Panc1 (cell line): ENCODE measurements at regions not wholly inside any gene's neighbourhood (a gene's known extent, or its start where the extent isn't known, plus 50 kb on each side); places are given as distances from the start of the nearest gene placed in this dataset.

Experiments
- ATAC-seq: fragments of 200-7000 bp; cut with Tn5 transposase; 2 replicates; pipeline ENCODE4 v1.9.1; 2020; ENCODE audit warnings: mild to moderate bottlenecking, moderate library complexity
- BruUV-seq: library from RNA; stranded (reverse); fragments of 400-500 nt; replicated peaks from 2 replicates; lab custom pipeline; 2021; lab: Mats Ljungman, UMichigan
- CTCF ChIA-PET: fragments of 300-600 bp; sonication (Branson Sonifier 250); formaldehyde crosslinking; loops from one replicate; lab custom pipeline; 2022; ENCODE audit warnings: antibody characterized with exemption; lab: Charles Lee
- POLR2A ChIA-PET: fragments of 300-600 bp; sonication (Branson Sonifier 250); formaldehyde crosslinking; loops from one replicate; lab custom pipeline; 2022; ENCODE audit warnings: antibody characterized with exemption; lab: Charles Lee
- DNase-seq: peaks from one replicate; pipeline ENCODE4 v3.0.0-alpha.2; 2010; ENCODE audit warnings: low read depth, low spot score
- H3K27ac ChIP-seq: 2 replicates; pipeline ENCODE4 v1.5.1; 2011; ENCODE audit warnings: mild to moderate bottlenecking, low read length, inconsistent platforms
- H3K27me3 ChIP-seq: fragments of 200-500 bp; sonication (Bioruptor generic); 2 replicates; pipeline ENCODE4 v1.6.0; 2014; ENCODE audit warnings: low read length, inconsistent platforms; ENCODE audit not compliant: control insufficient read depth, insufficient read depth
- H3K36me3 ChIP-seq: fragments of 200-500 bp; sonication (Bioruptor generic); 2 replicates; pipeline ENCODE4 v1.5.1; 2014; ENCODE audit warnings: inconsistent platforms, mild to moderate bottlenecking, low read length, moderate library complexity; ENCODE audit not compliant: control insufficient read depth, insufficient read depth
- H3K4me1 ChIP-seq: 2 replicates; pipeline ENCODE4 v1.5.1; 2011; ENCODE audit warnings: inconsistent platforms, mild to moderate bottlenecking, low read length, moderate library complexity; ENCODE audit not compliant: control insufficient read depth, insufficient read depth
- H3K4me3 ChIP-seq, 2 experiments: 2 replicates each; pipeline ENCODE4 v1.5.1; 2011 to 2012; ENCODE audit warnings: low read depth in 2 of 2, low read length in 2 of 2, mild to moderate bottlenecking in 2 of 2, inconsistent platforms in 1 of 2, moderate library complexity in 1 of 2
- H3K9me3 ChIP-seq: fragments of 200-500 bp; sonication (Bioruptor generic); 2 replicates; pipeline ENCODE4 v1.5.1; 2014; ENCODE audit warnings: low read depth, mild to moderate bottlenecking, inconsistent platforms, low read length, moderate library complexity; ENCODE audit not compliant: control insufficient read depth, insufficient read depth
- POLR2AphosphoS5 ChIP-seq: IDR thresholded peaks from 2 replicates; pipeline ENCODE4 v1.6.1; 2012; ENCODE audit warnings: mild to moderate bottlenecking, low read depth, low read length, moderate library complexity
- SIN3A ChIP-seq: IDR thresholded peaks from 2 replicates; pipeline ENCODE4 v1.6.1; 2012; ENCODE audit warnings: low read depth, mild to moderate bottlenecking, low read length, moderate library complexity, borderline replicate concordance; ENCODE audit not compliant: insufficient read depth
- TCF7L2 ChIP-seq: IDR thresholded peaks from 2 replicates; pipeline ENCODE4 v1.6.1; 2011; ENCODE audit warnings: mild to moderate bottlenecking, low read depth, low read length, inconsistent platforms
- in situ Hi-C: cut with HindIII; loops from 2 replicates; pipeline ENCODE4 v1.10.0; 2016; ENCODE audit warnings: low sequenced_read_pairs, low pct_unique_long_range_greater_than_20kb
- intact Hi-C: fragments of 100-400 bp; cut with micrococcal nuclease; formaldehyde crosslinking; loops from one replicate; pipeline ENCODE4 v1.10.0; 2022; ENCODE audit not compliant: unreplicated experiment
- TF ChIP-seq, protein P1 (sequence below): fragments of 450-650 bp; IDR thresholded peaks from 2 replicates; pipeline ENCODE4 v1.5.1; 2017; ENCODE audit warnings: mild to moderate bottlenecking
- TF ChIP-seq, protein P2 (sequence below), 2 experiments: IDR thresholded peaks; 2 replicates each; pipeline ENCODE4 v1.6.1; 2011 to 2012; ENCODE audit warnings: low read depth in 2 of 2, control low read depth in 1 of 2, low read length in 1 of 2, mild to moderate bottlenecking in 1 of 2, moderate library complexity in 1 of 2; ENCODE audit not compliant: insufficient read depth in 1 of 2

DNA sequence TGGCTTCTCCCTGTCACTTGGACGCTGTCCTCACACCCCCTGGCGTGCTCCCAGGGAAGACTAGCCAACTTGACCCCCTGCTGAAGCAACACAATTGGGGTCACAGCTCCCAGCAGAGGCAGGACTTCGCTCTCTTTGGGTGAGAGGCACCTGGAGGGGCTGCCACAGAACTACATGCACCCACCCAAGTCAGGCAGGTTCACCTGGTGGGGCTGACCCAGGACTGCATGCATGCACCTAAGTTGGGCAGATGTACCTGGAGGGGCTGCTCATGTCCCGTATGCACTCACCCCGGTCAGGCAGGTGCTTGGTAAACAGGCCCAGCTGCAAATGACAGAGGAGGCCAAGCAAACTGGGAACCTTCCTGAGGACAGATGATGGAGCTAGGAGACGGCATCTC lies 154.3 kb upstream of the RPS6KA2 start:
- in situ Hi-C loops = no loop called here

DNA sequence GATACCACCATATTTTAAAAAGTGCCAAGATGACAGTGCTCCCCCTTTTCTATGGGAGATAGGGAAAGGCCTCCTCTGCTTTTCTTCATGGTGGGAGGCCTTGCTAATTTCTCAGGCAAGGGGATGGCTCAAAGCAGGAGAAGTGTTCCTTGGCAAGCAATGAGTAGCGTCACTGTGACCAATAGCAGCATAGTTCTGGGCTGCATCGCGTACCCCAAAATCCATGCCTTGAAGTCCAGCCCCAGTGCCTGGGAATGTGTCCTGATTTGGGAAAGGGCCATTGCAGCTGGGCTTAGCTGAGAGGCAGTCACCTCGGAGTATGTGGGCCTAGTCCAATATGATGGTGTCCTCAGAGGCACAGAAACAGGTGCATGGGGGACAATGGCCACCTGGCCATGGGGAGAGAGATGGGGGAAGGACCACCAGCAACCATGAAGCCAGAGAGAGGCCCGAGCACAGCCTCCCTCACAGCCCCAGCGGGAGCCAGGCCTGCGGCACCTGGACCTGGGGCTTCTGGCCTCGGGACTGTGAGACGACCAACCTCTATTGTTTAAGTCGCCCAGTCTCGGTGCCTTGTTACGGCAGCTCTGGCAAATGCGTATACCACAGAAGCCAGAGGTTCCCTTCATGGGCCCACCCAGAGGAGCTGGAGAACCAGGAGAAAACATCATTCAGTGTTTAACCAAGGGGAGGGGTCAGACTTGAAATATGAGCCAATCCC lies 153.1 kb upstream of the RPS6KA2 start:
- no peaks in the 10 kb centered on the region for H3K36me3 ChIP-seq
- in situ Hi-C loops = no loop called here
- peaks cover 9% of the 10 kb centered on the region; the same call in 1 of the 2 replicates for H3K27me3 ChIP-seq
- ATAC-seq = no peak
- TF ChIP-seq TCF7L2 = no peak
- no peak for TF ChIP-seq POLR2AphosphoS5
- TF ChIP-seq, protein P1, sequence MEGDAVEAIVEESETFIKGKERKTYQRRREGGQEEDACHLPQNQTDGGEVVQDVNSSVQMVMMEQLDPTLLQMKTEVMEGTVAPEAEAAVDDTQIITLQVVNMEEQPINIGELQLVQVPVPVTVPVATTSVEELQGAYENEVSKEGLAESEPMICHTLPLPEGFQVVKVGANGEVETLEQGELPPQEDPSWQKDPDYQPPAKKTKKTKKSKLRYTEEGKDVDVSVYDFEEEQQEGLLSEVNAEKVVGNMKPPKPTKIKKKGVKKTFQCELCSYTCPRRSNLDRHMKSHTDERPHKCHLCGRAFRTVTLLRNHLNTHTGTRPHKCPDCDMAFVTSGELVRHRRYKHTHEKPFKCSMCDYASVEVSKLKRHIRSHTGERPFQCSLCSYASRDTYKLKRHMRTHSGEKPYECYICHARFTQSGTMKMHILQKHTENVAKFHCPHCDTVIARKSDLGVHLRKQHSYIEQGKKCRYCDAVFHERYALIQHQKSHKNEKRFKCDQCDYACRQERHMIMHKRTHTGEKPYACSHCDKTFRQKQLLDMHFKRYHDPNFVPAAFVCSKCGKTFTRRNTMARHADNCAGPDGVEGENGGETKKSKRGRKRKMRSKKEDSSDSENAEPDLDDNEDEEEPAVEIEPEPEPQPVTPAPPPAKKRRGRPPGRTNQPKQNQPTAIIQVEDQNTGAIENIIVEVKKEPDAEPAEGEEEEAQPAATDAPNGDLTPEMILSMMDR = no peak
- no peak for TF ChIP-seq SIN3A
- TF ChIP-seq, protein P2, sequence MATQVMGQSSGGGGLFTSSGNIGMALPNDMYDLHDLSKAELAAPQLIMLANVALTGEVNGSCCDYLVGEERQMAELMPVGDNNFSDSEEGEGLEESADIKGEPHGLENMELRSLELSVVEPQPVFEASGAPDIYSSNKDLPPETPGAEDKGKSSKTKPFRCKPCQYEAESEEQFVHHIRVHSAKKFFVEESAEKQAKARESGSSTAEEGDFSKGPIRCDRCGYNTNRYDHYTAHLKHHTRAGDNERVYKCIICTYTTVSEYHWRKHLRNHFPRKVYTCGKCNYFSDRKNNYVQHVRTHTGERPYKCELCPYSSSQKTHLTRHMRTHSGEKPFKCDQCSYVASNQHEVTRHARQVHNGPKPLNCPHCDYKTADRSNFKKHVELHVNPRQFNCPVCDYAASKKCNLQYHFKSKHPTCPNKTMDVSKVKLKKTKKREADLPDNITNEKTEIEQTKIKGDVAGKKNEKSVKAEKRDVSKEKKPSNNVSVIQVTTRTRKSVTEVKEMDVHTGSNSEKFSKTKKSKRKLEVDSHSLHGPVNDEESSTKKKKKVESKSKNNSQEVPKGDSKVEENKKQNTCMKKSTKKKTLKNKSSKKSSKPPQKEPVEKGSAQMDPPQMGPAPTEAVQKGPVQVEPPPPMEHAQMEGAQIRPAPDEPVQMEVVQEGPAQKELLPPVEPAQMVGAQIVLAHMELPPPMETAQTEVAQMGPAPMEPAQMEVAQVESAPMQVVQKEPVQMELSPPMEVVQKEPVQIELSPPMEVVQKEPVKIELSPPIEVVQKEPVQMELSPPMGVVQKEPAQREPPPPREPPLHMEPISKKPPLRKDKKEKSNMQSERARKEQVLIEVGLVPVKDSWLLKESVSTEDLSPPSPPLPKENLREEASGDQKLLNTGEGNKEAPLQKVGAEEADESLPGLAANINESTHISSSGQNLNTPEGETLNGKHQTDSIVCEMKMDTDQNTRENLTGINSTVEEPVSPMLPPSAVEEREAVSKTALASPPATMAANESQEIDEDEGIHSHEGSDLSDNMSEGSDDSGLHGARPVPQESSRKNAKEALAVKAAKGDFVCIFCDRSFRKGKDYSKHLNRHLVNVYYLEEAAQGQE (IDR thresholded peaks at IDR 0.05; ENCODE audit: insufficient read depth in 1 of 2, low read depth in 2 of 2, low read length in 1 of 2) = no peak
- ChIA-PET POLR2A (no interaction called here), CTCF (no interaction called here)
- H3K9me3 ChIP-seq = no peaks in the 10 kb centered on the region
- peaks cover 6% of the 10 kb centered on the region for H3K4me1 ChIP-seq
- H3K4me3 ChIP-seq = no peak overlapping the region
- no TSS peak for BruUV-seq
- no peak overlapping the region for H3K27ac ChIP-seq
- no peak for DNase-seq
- intact Hi-C loops = loop anchor here (5.0 kb wide), 1 partner anchor 362 kb away; no protein-coding TSS in a partner anchor

More for the DNA sequence above, 154.3 kb upstream of the RPS6KA2 start:
- Histone ChIP-seq H3K27ac (no peak overlapping the region), H3K9me3 (no peaks in the 10 kb centered on the region), H3K4me1 (no peaks in the 10 kb centered on the region), H3K4me3 (no peak overlapping the region), H3K27me3 (peaks cover 9% of the 10 kb centered on the region), H3K36me3 (no peaks in the 10 kb centered on the region)
- intact Hi-C loops = no loop called here
- ATAC-seq (no peak), DNase-seq (no peak)
- no TSS peak for BruUV-seq
- CTCF ChIA-PET = no interaction called here
- TF ChIP-seq POLR2AphosphoS5 (no peak), TCF7L2 (no peak), SIN3A (no peak)
- TF ChIP-seq, protein P1 = no peak
- TF ChIP-seq, protein P2 (IDR thresholded peaks at IDR 0.05; ENCODE audit: insufficient read depth in 1 of 2, low read depth in 2 of 2, low read length in 1 of 2) = no peak
- POLR2A ChIA-PET = no interaction called here
